ENCODE measurements at regions not wholly inside any gene's neighbourhood (a gene's known extent, or its start where the extent isn't known, plus 50 kb on each side); places are given as distances from the start of the nearest gene placed in this dataset.

DNA sequence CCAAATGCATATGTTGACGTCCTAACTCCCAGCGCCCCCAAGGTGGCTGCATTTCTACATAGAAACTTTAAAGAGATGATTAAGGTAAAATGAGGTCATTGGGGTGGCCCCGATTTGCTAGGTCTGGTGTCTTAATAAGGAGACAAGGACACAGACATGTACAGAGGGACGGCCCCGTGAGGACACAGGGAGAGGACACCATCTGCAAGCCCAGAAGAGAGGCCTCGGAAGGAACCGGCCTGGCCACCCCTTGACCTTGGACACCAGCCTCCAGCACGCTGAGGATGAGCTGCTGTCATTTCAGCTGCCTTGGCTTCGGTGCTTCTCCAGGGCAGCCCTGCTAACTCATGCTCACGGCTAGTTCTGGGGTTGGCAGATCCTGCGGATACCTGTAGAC is 73.2 kb downstream of the MRPL36 start:
- Histone ChIP-seq H3K27ac (ENCODE audit: low read depth, low read length) (no peak overlapping the region), H3K9me2 (replicated peaks; ENCODE audit: insufficient read depth, low read length) (no peaks in the 10 kb centered on the region), H3K36me3 (ENCODE audit: low read length) (no peaks in the 10 kb centered on the region), H3K4me3 (ENCODE audit: insufficient read depth, low read length, poor library complexity, severe bottlenecking) (no peak overlapping the region), H3K9ac (ENCODE audit: low read length) (no peak overlapping the region), H3K27me3 (ENCODE audit: low read length) (no peaks in the 10 kb centered on the region), H2AFZ (ENCODE audit: low read depth, low read length, severe bottlenecking) (no peak overlapping the region), H3F3A (ENCODE audit: insufficient read depth) (no peaks in the 10 kb centered on the region), H3K4me2 (ENCODE audit: low read depth, low read length, poor library complexity, severe bottlenecking) (no peak overlapping the region), H3K9me3 (ENCODE audit: insufficient read depth, low read length) (no peaks in the 10 kb centered on the region), H4K20me1 (ENCODE audit: low read depth, low read length) (no peaks in the 10 kb centered on the region), H3K79me2 (ENCODE audit: insufficient read depth, low read length) (no peaks in the 10 kb centered on the region)
- TF ChIP-seq EZH2phosphoT487 (conservative IDR thresholded peaks at IDR 0.05; ENCODE audit: low read length) = no peak
- TF ChIP-seq, protein P1, sequence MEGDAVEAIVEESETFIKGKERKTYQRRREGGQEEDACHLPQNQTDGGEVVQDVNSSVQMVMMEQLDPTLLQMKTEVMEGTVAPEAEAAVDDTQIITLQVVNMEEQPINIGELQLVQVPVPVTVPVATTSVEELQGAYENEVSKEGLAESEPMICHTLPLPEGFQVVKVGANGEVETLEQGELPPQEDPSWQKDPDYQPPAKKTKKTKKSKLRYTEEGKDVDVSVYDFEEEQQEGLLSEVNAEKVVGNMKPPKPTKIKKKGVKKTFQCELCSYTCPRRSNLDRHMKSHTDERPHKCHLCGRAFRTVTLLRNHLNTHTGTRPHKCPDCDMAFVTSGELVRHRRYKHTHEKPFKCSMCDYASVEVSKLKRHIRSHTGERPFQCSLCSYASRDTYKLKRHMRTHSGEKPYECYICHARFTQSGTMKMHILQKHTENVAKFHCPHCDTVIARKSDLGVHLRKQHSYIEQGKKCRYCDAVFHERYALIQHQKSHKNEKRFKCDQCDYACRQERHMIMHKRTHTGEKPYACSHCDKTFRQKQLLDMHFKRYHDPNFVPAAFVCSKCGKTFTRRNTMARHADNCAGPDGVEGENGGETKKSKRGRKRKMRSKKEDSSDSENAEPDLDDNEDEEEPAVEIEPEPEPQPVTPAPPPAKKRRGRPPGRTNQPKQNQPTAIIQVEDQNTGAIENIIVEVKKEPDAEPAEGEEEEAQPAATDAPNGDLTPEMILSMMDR (IDR thresholded peaks at IDR 0.05; ENCODE audit: insufficient read depth, low read length, poor library complexity, severe bottlenecking) = no peak

DNA sequence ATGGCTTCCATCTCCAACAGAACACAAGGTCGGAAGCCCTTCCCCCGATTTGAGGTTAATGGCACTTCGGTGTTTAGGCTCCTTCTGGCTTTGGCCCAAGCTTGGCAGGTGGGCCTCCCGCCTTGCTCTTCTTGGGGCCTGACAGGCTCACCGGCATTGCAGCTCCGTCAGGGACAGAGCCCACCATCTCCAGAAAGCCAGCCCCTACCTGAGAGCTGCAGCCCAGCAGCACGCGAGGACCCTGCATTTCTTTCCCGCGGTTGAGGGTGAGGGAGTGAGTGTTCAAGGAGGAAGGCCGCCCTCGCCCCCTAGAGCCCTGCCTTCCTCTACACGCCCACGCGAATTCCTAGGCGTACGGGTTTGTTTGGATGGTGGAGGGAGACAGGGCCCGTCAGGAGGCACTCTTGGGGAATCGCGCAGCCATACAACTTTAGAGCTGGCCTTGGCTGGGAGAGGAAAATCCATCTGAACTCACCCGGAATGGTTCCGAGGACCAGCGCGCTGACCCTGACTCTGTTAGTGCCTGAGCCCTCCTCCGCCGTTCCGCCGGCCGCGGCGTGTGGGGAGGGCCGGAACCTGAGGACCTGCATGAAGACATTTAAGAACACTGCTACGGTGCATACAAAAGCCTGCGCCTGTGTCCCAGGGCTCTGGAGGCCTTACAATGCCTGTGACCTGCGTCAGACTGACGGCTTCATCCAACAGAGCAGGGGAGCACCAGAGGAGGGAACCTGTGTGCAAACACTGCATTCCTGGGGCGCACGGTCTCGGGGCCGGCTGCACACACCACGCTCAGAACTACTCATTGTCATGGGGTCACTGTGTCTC is 73.8 kb downstream of the MRPL36 start:
- H3K4me2 ChIP-seq (ENCODE audit: low read depth, low read length, poor library complexity, severe bottlenecking) = no peak overlapping the region
- H4K20me1 ChIP-seq (ENCODE audit: low read depth, low read length) = no peaks in the 10 kb centered on the region
- no peak for TF ChIP-seq EZH2phosphoT487 (conservative IDR thresholded peaks at IDR 0.05; ENCODE audit: low read length)

DNA sequence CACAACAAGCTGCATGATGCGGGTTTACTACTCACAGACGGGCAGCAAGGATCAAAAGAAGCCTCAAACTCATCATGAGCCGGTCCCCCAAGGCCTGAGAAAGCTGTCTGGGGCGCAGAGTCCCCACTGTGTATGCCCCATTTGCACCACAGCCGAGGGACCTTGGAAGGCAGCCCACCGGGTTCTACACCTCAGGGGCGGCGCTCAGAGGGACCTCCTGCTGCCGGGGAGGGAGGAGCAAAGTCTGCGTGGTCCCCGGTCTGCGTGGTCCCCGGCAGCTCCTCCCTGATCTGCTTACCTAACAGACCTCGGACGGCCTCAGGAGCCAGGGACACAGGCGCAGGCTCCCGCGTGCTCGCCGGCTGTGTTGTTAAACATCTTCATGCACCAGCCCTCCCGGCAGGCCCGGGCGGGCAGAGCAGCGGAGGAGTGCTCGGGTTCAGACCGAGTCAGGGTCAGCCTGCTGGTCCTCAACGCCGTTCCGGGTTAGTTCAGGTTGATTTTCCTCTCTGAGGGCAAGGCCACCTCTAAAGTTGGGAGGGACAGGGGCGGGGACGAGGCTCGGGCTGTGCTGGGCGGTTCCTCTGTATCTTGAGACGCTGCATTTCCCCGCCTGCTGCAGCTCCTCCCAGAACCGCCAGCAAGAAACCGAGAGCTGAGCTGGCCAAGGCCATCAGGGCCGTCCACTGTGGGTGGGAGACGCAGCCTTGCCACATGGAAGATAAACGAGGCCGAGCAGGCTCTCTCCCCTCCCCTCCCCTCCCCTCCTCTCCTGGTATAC is 74.6 kb downstream of the MRPL36 start:
- Histone ChIP-seq H4K20me1 (ENCODE audit: low read depth, low read length) (no peaks in the 10 kb centered on the region), H3K4me3 (ENCODE audit: insufficient read depth, low read length, poor library complexity, severe bottlenecking) (no peak overlapping the region), H3K36me3 (ENCODE audit: low read length) (no peaks in the 10 kb centered on the region), H3K9me3 (ENCODE audit: insufficient read depth, low read length) (no peaks in the 10 kb centered on the region), H2AFZ (ENCODE audit: low read depth, low read length, severe bottlenecking) (no peak overlapping the region), H3K79me2 (ENCODE audit: insufficient read depth, low read length) (no peaks in the 10 kb centered on the region), H3K9ac (ENCODE audit: low read length) (no peak overlapping the region), H3F3A (ENCODE audit: insufficient read depth) (no peaks in the 10 kb centered on the region), H3K4me2 (ENCODE audit: low read depth, low read length, poor library complexity, severe bottlenecking) (no peak overlapping the region), H3K9me2 (replicated peaks; ENCODE audit: insufficient read depth, low read length) (no peaks in the 10 kb centered on the region), H3K27me3 (ENCODE audit: low read length) (no peaks in the 10 kb centered on the region), H3K27ac (ENCODE audit: low read depth, low read length) (no peak overlapping the region)
- TF ChIP-seq, protein P1 (IDR thresholded peaks at IDR 0.05; ENCODE audit: insufficient read depth, low read length, poor library complexity, severe bottlenecking) = no peak
- TF ChIP-seq EZH2phosphoT487 (conservative IDR thresholded peaks at IDR 0.05; ENCODE audit: low read length) = no peak

More for the DNA sequence above, 73.8 kb downstream of the MRPL36 start:
- Histone ChIP-seq H3K4me3 (ENCODE audit: insufficient read depth, low read length, poor library complexity, severe bottlenecking) (no peak overlapping the region), H2AFZ (ENCODE audit: low read depth, low read length, severe bottlenecking) (no peak overlapping the region), H3K27me3 (ENCODE audit: low read length) (no peaks in the 10 kb centered on the region), H3K79me2 (ENCODE audit: insufficient read depth, low read length) (no peaks in the 10 kb centered on the region), H3K27ac (ENCODE audit: low read depth, low read length) (no peak overlapping the region), H3F3A (ENCODE audit: insufficient read depth) (no peaks in the 10 kb centered on the region), H3K9me2 (replicated peaks; ENCODE audit: insufficient read depth, low read length) (no peaks in the 10 kb centered on the region), H3K36me3 (ENCODE audit: low read length) (no peaks in the 10 kb centered on the region), H3K9ac (ENCODE audit: low read length) (no peak overlapping the region), H3K9me3 (ENCODE audit: insufficient read depth, low read length) (no peaks in the 10 kb centered on the region)
